ENCODE measurements at regions not wholly inside any gene's neighbourhood (a gene's known extent, or its start where the extent isn't known, plus 50 kb on each side); places are given as distances from the start of the nearest gene placed in this dataset.

DNA sequence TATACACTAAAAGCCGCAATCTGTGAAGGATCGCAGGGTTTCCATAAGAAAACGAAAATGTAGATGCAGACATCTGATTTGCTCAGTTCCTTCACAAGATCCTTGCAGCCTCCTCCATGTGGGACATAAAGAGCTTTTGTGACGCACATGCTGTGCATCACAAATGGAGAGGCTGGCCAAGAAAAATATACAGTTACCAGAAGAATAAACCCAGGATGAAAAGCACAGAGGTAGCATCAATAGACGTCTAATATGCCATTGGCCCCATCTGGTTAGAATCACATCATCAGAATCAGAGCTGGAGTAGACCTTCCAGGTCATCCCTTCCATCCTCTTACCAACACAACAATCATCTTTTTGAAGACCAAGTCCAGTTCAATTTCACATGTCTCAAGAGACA is 517.4 kb downstream of the RAB28 start:
- ChIA-PET POLR2A (no interaction called here), CTCF (no interaction called here)
- Mint-ChIP-seq H3K4me1 (no peaks in the 10 kb centered on the region), H3K4me3 (no peak overlapping the region), H3K36me3 (no peaks in the 10 kb centered on the region), H3K27ac (no peak overlapping the region), H3K27me3 (no peaks in the 10 kb centered on the region), H3K9me3 (peaks cover 0 to 6% (median 0%) of the 10 kb centered on the region in 11 donors)
- DNase-seq (no peak), ATAC-seq (no peak)
- intact Hi-C loops (cut with micrococcal nuclease) = no loop called here
- H3K4me3 ChIP-seq (ENCODE audit: low read length) = no peak overlapping the region
- no peaks in the 10 kb centered on the region for H3K27me3 ChIP-seq (ENCODE audit: control insufficient read depth in 2 of 2, insufficient read depth in 2 of 2, low read length in 2 of 2)
- no peaks in the 10 kb centered on the region for H3K4me1 ChIP-seq (ENCODE audit: control insufficient read depth in 2 of 2, insufficient read depth in 2 of 2, low read length in 2 of 2)
- H3K9me3 ChIP-seq (ENCODE audit: control insufficient read depth in 2 of 3, low read length in 3 of 3) = no peaks in the 10 kb centered on the region
- H3K27ac ChIP-seq (ENCODE audit: low read depth, low read length) = no peak overlapping the region
- no peaks in the 10 kb centered on the region for H3K36me3 ChIP-seq (ENCODE audit: control insufficient read depth in 2 of 3, insufficient read depth in 3 of 3, low read length in 3 of 3)

DNA sequence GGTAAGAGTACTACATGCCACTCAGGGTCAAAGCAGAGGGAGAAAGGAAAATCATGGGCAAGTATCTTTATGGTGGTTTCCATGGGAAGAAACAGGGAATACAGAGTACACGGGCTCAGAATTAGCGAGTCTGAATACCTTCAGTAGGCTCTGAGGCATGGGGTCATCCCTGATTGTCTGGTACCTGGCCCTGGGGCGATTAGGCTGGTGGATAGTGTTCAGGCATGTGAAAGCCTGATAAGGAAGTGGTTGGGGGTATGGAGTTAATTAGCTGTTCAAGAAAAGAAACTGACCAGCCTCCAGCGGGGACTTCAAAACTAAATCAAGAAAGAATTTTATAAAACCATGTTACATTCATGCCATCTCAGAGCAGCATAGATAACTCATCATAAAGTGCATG is 518.8 kb downstream of the RAB28 start:
- no peaks in the 10 kb centered on the region for H3K4me1 Mint-ChIP-seq
- CTCF ChIA-PET = no interaction called here
- no peak overlapping the region for H3K4me3 Mint-ChIP-seq
- intact Hi-C loops (cut with micrococcal nuclease) = no loop called here
- Histone ChIP-seq H3K36me3 (ENCODE audit: control insufficient read depth in 2 of 3, insufficient read depth in 3 of 3, low read length in 3 of 3) (no peaks in the 10 kb centered on the region), H3K4me3 (ENCODE audit: low read length) (no peak overlapping the region), H3K27me3 (ENCODE audit: control insufficient read depth in 2 of 2, insufficient read depth in 2 of 2, low read length in 2 of 2) (no peaks in the 10 kb centered on the region), H3K4me1 (ENCODE audit: control insufficient read depth in 2 of 2, insufficient read depth in 2 of 2, low read length in 2 of 2) (no peaks in the 10 kb centered on the region), H3K27ac (ENCODE audit: low read depth, low read length) (no peak overlapping the region), H3K9me3 (ENCODE audit: control insufficient read depth in 2 of 3, low read length in 3 of 3) (no peaks in the 10 kb centered on the region)
- no peaks in the 10 kb centered on the region for H3K36me3 Mint-ChIP-seq
- DNase-seq (no peak), ATAC-seq (no peak)
- H3K27me3 Mint-ChIP-seq = no peaks in the 10 kb centered on the region
- H3K9me3 Mint-ChIP-seq = peaks cover 0 to 6% (median 0%) of the 10 kb centered on the region in 11 donors
- H3K27ac Mint-ChIP-seq = no peak overlapping the region
- POLR2A ChIA-PET = no interaction called here

DNA sequence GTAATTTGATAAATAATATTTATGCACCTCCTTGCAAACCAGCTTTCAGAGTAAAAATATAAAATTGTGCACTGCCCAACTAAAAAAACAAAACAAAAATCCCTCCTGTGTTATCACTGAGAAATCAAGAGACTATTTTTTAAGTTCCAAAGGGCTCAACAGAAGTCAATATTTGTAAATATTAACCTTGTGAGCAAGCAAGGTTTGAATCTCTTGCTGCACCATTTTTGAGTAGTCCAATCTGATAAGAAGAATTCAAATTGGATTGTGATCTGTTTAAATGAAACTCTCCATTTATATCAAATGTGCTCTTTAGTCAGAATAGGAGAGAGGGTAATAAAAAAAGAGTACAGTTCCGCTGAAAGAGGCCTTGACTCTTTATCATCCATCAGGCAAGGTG is 520.2 kb downstream of the RAB28 start:
- ChIA-PET POLR2A (no interaction called here), CTCF (no interaction called here)
- Histone ChIP-seq H3K4me1 (ENCODE audit: control insufficient read depth in 2 of 2, insufficient read depth in 2 of 2, low read length in 2 of 2) (no peaks in the 10 kb centered on the region), H3K27ac (ENCODE audit: low read depth, low read length) (no peak overlapping the region), H3K9me3 (ENCODE audit: control insufficient read depth in 2 of 3, low read length in 3 of 3) (no peaks in the 10 kb centered on the region), H3K4me3 (ENCODE audit: low read length) (no peak overlapping the region), H3K27me3 (ENCODE audit: control insufficient read depth in 2 of 2, insufficient read depth in 2 of 2, low read length in 2 of 2) (no peaks in the 10 kb centered on the region), H3K36me3 (ENCODE audit: control insufficient read depth in 2 of 3, insufficient read depth in 3 of 3, low read length in 3 of 3) (no peaks in the 10 kb centered on the region)
- Mint-ChIP-seq H3K27ac (no peak overlapping the region), H3K9me3 (peaks cover 0 to 6% (median 0%) of the 10 kb centered on the region in 11 donors), H3K27me3 (no peaks in the 10 kb centered on the region), H3K4me1 (no peaks in the 10 kb centered on the region), H3K36me3 (no peaks in the 10 kb centered on the region), H3K4me3 (no peak overlapping the region)
- intact Hi-C loops (cut with micrococcal nuclease) = no loop called here
- no peak for ATAC-seq
- DNase-seq = no peak

DNA sequence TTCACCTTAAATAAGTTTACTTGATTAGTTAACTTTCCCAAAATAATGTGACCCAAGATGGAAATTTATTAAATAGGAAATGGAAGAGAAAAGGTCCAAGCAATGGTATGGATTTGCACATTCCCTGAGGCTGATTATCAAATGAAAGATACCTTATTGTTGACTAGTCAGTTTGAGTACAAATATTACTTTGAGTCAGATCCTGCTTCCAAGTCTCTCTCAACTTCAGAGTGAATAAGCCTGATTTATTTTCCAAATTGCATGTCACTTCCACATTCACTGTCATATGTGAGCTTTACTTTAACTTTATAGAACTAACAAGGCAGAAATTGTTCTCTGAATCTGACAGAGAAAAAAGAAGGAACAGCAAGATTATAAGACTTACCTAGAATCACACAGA is 520.8 kb downstream of the RAB28 start:
- no peaks in the 10 kb centered on the region for H3K27me3 Mint-ChIP-seq
- no peaks in the 10 kb centered on the region for H3K36me3 Mint-ChIP-seq
- DNase-seq (no peak), ATAC-seq (no peak)
- Histone ChIP-seq H3K36me3 (ENCODE audit: control insufficient read depth in 2 of 3, insufficient read depth in 3 of 3, low read length in 3 of 3) (no peaks in the 10 kb centered on the region), H3K27me3 (ENCODE audit: control insufficient read depth in 2 of 2, insufficient read depth in 2 of 2, low read length in 2 of 2) (no peaks in the 10 kb centered on the region), H3K4me1 (ENCODE audit: control insufficient read depth in 2 of 2, insufficient read depth in 2 of 2, low read length in 2 of 2) (no peaks in the 10 kb centered on the region), H3K9me3 (ENCODE audit: control insufficient read depth in 2 of 3, low read length in 3 of 3) (no peaks in the 10 kb centered on the region), H3K27ac (ENCODE audit: low read depth, low read length) (no peak overlapping the region), H3K4me3 (ENCODE audit: low read length) (no peak overlapping the region)
- H3K4me1 Mint-ChIP-seq = no peaks in the 10 kb centered on the region
- H3K27ac Mint-ChIP-seq = no peak overlapping the region
- intact Hi-C loops (cut with micrococcal nuclease) = no loop called here
- H3K9me3 Mint-ChIP-seq = peaks cover 0 to 6% (median 0%) of the 10 kb centered on the region in 11 donors
- ChIA-PET POLR2A (no interaction called here), CTCF (no interaction called here)
- H3K4me3 Mint-ChIP-seq = no peak overlapping the region

DNA sequence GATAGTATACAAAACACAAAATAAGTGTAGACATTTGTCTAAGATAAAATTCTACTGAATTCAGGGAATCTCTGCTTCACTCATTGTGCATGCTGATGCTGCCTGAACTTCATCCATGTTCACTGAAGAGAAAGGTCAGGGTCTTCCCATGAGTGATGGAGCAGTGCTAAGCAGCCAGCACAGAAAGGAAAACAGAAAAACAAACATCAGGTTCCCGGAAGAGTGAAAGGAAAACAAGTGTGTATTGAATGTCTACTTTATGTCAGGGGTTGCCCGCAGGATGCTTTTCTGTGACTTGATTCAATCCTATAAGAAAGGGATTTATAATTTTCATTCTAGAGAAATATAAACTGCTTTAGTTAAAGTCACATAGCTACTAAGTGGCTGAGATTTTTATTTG is 522.4 kb downstream of the RAB28 start:
- H3K4me3 Mint-ChIP-seq = no peak overlapping the region
- H3K27ac ChIP-seq (ENCODE audit: low read depth, low read length) = no peak overlapping the region
- no peak overlapping the region for H3K27ac Mint-ChIP-seq
- no peaks in the 10 kb centered on the region for H3K27me3 Mint-ChIP-seq
- no peaks in the 10 kb centered on the region for H3K27me3 ChIP-seq (ENCODE audit: control insufficient read depth in 2 of 2, insufficient read depth in 2 of 2, low read length in 2 of 2)
- peaks cover 0 to 6% (median 0%) of the 10 kb centered on the region in 11 donors for H3K9me3 Mint-ChIP-seq
- ChIA-PET CTCF (no interaction called here), POLR2A (no interaction called here)
- H3K4me3 ChIP-seq (ENCODE audit: low read length) = no peak overlapping the region
- DNase-seq = no peak
- H3K36me3 ChIP-seq (ENCODE audit: control insufficient read depth in 2 of 3, insufficient read depth in 3 of 3, low read length in 3 of 3) = no peaks in the 10 kb centered on the region
- no peaks in the 10 kb centered on the region for H3K4me1 Mint-ChIP-seq
- no peaks in the 10 kb centered on the region for H3K4me1 ChIP-seq (ENCODE audit: control insufficient read depth in 2 of 2, insufficient read depth in 2 of 2, low read length in 2 of 2)
- intact Hi-C loops (cut with micrococcal nuclease) = no loop called here
- no peaks in the 10 kb centered on the region for H3K9me3 ChIP-seq (ENCODE audit: control insufficient read depth in 2 of 3, low read length in 3 of 3)
- no peak for ATAC-seq
- H3K36me3 Mint-ChIP-seq = no peaks in the 10 kb centered on the region

DNA sequence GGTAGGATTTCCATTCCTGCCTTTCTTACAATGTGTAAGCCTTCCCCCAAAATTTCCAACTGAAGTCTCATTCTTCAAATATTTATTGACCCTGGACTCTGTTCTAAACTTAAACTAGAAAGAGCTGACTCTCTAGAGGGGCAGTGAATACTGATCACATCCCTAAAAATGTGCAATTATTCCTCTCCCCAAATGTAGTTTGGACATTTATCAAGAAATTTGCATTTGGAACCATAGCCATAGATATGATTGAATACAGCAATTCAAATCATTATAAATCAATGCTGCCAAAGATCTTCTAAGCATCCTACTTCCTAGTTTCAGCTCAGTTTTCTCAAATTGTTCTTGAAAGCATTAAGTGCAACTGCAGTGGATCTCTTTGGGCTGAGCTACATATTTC is 525.7 kb downstream of the RAB28 start:
- no peaks in the 10 kb centered on the region for H3K4me1 Mint-ChIP-seq
- H3K36me3 Mint-ChIP-seq = no peaks in the 10 kb centered on the region
- no peak overlapping the region for H3K27ac Mint-ChIP-seq
- DNase-seq = no peak
- Histone ChIP-seq H3K4me3 (ENCODE audit: low read length) (no peak overlapping the region), H3K36me3 (ENCODE audit: control insufficient read depth in 2 of 3, insufficient read depth in 3 of 3, low read length in 3 of 3) (no peaks in the 10 kb centered on the region), H3K27ac (ENCODE audit: low read depth, low read length) (no peak overlapping the region), H3K9me3 (ENCODE audit: control insufficient read depth in 2 of 3, low read length in 3 of 3) (no peaks in the 10 kb centered on the region), H3K27me3 (ENCODE audit: control insufficient read depth in 2 of 2, insufficient read depth in 2 of 2, low read length in 2 of 2) (no peaks in the 10 kb centered on the region), H3K4me1 (ENCODE audit: control insufficient read depth in 2 of 2, insufficient read depth in 2 of 2, low read length in 2 of 2) (no peaks in the 10 kb centered on the region)
- ATAC-seq = no peak
- POLR2A ChIA-PET = no interaction called here
- no peaks in the 10 kb centered on the region for H3K27me3 Mint-ChIP-seq
- CTCF ChIA-PET = no interaction called here
- H3K4me3 Mint-ChIP-seq = no peak overlapping the region
- H3K9me3 Mint-ChIP-seq = peaks cover 0 to 1% (median 0%) of the 10 kb centered on the region in 11 donors
- intact Hi-C loops (cut with micrococcal nuclease) = no loop called here

DNA sequence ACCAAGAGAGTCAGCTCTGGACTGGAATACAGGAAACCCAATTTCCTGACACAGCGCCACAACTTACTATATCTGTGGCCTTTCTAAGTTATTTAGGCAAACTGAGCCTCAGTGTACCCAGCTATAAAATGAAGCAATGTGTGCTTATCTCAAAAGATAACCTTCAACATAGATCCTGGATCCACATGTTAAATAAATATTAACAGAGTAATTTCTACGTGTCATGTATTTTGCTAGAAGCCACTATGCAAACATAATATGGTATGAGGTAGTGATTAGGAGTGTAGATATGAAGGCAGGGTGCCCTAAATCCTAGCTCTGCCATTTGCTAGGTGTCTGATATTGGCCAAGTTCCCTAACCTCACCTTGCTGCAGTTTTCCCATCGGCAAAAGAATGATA is 527.0 kb downstream of the RAB28 start:
- ChIA-PET POLR2A (no interaction called here), CTCF (no interaction called here)
- Histone ChIP-seq H3K4me1 (ENCODE audit: control insufficient read depth in 2 of 2, insufficient read depth in 2 of 2, low read length in 2 of 2) (no peaks in the 10 kb centered on the region), H3K36me3 (ENCODE audit: control insufficient read depth in 2 of 3, insufficient read depth in 3 of 3, low read length in 3 of 3) (no peaks in the 10 kb centered on the region), H3K27me3 (ENCODE audit: control insufficient read depth in 2 of 2, insufficient read depth in 2 of 2, low read length in 2 of 2) (no peaks in the 10 kb centered on the region), H3K9me3 (ENCODE audit: control insufficient read depth in 2 of 3, low read length in 3 of 3) (no peaks in the 10 kb centered on the region), H3K27ac (ENCODE audit: low read depth, low read length) (no peak overlapping the region), H3K4me3 (ENCODE audit: low read length) (no peak overlapping the region)
- intact Hi-C loops (cut with micrococcal nuclease) = no loop called here
- ATAC-seq = no peak
- Mint-ChIP-seq H3K4me3 (no peak overlapping the region), H3K27ac (no peak overlapping the region), H3K4me1 (no peaks in the 10 kb centered on the region), H3K9me3 (no peaks in the 10 kb centered on the region), H3K27me3 (no peaks in the 10 kb centered on the region), H3K36me3 (no peaks in the 10 kb centered on the region)
- no peak for DNase-seq

Data from naive thymus-derived CD4-positive, alpha-beta T cell (primary cell).